ENCODE measurements at regions not wholly inside any gene's neighbourhood (a gene's known extent, or its start where the extent isn't known, plus 50 kb on each side); places are given as distances from the start of the nearest gene placed in this dataset.

DNA sequence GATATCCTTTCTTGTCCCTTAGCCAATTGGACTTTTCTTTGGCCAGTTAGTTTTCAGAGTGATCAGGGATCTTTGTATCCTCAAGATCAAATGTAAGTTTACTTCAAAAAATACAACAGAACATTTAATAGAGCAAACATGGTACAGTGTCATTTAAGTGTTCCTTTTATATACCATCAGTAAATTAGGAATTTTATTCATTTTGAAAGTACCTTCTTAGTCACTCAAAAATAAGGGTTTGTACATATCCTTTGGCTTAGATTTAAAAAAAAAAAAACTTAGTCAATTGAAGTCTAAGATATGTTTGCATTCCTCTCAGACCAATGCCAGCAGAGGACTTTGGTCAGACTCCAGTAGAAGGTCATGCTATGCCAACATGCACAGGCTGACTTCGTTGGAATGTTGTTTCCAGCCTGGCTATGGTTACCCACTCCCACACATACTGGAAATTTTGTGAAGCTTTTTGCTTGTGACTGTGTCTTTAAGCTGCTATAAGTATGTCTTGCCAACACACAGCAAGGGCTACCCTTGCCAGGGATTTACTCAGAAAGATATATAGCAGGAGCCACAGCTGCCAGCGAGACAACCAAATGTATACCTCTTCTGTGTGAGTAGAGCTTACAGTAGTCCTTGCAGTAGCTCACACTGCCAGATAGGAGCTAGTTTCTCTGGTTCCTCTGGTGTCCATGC is 81.5 kb upstream of the LRIF1 start (continued):
- TF ChIP-seq, protein P1, sequence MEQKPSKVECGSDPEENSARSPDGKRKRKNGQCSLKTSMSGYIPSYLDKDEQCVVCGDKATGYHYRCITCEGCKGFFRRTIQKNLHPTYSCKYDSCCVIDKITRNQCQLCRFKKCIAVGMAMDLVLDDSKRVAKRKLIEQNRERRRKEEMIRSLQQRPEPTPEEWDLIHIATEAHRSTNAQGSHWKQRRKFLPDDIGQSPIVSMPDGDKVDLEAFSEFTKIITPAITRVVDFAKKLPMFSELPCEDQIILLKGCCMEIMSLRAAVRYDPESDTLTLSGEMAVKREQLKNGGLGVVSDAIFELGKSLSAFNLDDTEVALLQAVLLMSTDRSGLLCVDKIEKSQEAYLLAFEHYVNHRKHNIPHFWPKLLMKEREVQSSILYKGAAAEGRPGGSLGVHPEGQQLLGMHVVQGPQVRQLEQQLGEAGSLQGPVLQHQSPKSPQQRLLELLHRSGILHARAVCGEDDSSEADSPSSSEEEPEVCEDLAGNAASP (CRISPR knock-in tag; IDR thresholded peaks at IDR 0.05; ENCODE audit: borderline replicate concordance) = 0 out of 2 replicates have a peak, but pooled peaks have one; percentile 54
- TF ChIP-seq NR2F1 (CRISPR knock-in tag; IDR thresholded peaks at IDR 0.05) (peak; percentile 61 to 96; a peak in 3 of 4 replicates), ZNF644 (CRISPR knock-in tag; IDR thresholded peaks at IDR 0.05; ENCODE audit: low read depth) (peak; percentile 95), ZNF614 (CRISPR knock-in tag; IDR thresholded peaks at IDR 0.05; ENCODE audit: borderline replicate concordance) (0 out of 2 replicates have a peak, but pooled peaks have one; percentile 67), PHF21A (CRISPR knock-in tag; IDR thresholded peaks at IDR 0.05) (peak; percentile 19; the same call in 1 of the 2 replicates), REPIN1 (CRISPR knock-in tag; IDR thresholded peaks at IDR 0.05; ENCODE audit: borderline replicate concordance, low read depth) (peak; percentile 24; the same call in 1 of the 2 replicates), ZNF253 (CRISPR knock-in tag; IDR thresholded peaks at IDR 0.05; ENCODE audit: borderline replicate concordance) (no peak), ASH2L (IDR thresholded peaks at IDR 0.05; ENCODE audit: insufficient read length, low read depth, low read length) (peak; percentile 98), YEATS2 (CRISPR knock-in tag; IDR thresholded peaks at IDR 0.05; ENCODE audit: borderline replicate concordance) (peak; percentile 59; the same call in 1 of the 2 replicates), TARDBP (CRISPR knock-in tag; IDR thresholded peaks at IDR 0.05) (peak; percentile 55; the same call in 1 of the 2 replicates), ZNF501 (CRISPR knock-in tag; IDR thresholded peaks at IDR 0.05) (0 out of 2 replicates have a peak, but pooled peaks have one; percentile 36), DMAP1 (CRISPR knock-in tag; IDR thresholded peaks at IDR 0.05) (peak; percentile 31; the same call in 1 of the 2 replicates), ZNF317 (CRISPR knock-in tag; IDR thresholded peaks at IDR 0.05) (0 out of 2 replicates have a peak, but pooled peaks have one; percentile 44), BCL6 (CRISPR knock-in tag; IDR thresholded peaks at IDR 0.05) (peak; percentile 63), MEIS1 (CRISPR knock-in tag; IDR thresholded peaks at IDR 0.05; ENCODE audit: borderline replicate concordance) (no peak)
- TF ChIP-seq, protein P2, sequence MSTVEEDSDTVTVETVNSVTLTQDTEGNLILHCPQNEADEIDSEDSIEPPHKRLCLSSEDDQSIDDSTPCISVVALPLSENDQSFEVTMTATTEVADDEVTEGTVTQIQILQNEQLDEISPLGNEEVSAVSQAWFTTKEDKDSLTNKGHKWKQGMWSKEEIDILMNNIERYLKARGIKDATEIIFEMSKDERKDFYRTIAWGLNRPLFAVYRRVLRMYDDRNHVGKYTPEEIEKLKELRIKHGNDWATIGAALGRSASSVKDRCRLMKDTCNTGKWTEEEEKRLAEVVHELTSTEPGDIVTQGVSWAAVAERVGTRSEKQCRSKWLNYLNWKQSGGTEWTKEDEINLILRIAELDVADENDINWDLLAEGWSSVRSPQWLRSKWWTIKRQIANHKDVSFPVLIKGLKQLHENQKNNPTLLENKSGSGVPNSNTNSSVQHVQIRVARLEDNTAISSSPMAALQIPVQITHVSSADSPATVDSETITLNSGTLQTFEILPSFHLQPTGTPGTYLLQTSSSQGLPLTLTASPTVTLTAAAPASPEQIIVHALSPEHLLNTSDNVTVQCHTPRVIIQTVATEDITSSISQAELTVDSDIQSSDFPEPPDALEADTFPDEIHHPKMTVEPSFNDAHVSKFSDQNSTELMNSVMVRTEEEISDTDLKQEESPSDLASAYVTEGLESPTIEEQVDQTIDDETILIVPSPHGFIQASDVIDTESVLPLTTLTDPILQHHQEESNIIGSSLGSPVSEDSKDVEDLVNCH (CRISPR knock-in tag; IDR thresholded peaks at IDR 0.05) = no peak
- TF ChIP-seq, protein P3, sequence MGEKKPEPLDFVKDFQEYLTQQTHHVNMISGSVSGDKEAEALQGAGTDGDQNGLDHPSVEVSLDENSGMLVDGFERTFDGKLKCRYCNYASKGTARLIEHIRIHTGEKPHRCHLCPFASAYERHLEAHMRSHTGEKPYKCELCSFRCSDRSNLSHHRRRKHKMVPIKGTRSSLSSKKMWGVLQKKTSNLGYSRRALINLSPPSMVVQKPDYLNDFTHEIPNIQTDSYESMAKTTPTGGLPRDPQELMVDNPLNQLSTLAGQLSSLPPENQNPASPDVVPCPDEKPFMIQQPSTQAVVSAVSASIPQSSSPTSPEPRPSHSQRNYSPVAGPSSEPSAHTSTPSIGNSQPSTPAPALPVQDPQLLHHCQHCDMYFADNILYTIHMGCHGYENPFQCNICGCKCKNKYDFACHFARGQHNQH (CRISPR knock-in tag; IDR thresholded peaks at IDR 0.05) = peak; percentile 71
- TF ChIP-seq, protein P4, sequence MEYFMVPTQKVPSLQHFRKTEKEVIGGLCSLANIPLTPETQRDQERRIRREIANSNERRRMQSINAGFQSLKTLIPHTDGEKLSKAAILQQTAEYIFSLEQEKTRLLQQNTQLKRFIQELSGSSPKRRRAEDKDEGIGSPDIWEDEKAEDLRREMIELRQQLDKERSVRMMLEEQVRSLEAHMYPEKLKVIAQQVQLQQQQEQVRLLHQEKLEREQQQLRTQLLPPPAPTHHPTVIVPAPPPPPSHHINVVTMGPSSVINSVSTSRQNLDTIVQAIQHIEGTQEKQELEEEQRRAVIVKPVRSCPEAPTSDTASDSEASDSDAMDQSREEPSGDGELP (IDR thresholded peaks at IDR 0.05; ENCODE audit: borderline replicate concordance, low read depth) = peak; percentile 28; the same call in 1 of the 2 replicates
- TF ChIP-seq, protein P5, sequence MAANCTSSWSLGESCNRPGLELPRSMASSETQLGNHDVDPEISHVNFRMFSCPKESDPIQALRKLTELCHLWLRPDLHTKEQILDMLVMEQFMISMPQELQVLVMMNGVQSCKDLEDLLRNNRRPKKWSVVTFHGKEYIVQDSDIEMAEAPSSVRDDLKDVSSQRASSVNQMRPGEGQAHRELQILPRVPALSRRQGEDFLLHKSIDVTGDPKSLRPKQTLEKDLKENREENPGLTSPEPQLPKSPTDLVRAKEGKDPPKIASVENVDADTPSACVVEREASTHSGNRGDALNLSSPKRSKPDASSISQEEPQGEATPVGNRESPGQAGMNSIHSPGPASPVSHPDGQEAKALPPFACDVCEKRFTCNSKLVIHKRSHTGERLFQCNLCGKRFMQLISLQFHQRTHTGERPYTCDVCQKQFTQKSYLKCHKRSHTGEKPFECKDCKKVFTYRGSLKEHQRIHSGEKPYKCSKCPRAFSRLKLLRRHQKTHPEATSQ (CRISPR knock-in tag; IDR thresholded peaks at IDR 0.05; ENCODE audit: borderline replicate concordance) = peak; percentile 59; the same call in 1 of the 2 replicates
- TF ChIP-seq, protein P6, sequence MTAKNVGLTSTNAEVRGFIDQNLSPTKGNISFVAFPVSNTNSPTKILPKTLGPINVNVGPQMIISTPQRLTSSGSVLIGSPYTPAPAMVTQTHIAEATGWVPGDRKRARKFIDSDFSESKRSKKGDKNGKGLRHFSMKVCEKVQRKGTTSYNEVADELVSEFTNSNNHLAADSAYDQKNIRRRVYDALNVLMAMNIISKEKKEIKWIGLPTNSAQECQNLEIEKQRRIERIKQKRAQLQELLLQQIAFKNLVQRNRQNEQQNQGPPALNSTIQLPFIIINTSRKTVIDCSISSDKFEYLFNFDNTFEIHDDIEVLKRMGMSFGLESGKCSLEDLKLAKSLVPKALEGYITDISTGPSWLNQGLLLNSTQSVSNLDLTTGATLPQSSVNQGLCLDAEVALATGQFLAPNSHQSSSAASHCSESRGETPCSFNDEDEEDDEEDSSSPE (CRISPR knock-in tag; IDR thresholded peaks at IDR 0.05) = 0 out of 2 replicates have a peak, but pooled peaks have one; percentile 26

All from HepG2 (cell line).